HL-60 (cell line): ENCODE measurements at regions not wholly inside any gene's neighbourhood (a gene's known extent, or its start where the extent isn't known, plus 50 kb on each side); places are given as distances from the start of the nearest gene placed in this dataset.

Source experiments
- DNase-seq, 2 experiments: peaks; one replicate each; pipeline ENCODE4 v3.0.0-alpha.2; 2010 to 2020; ENCODE audit warnings: low read depth in 1 of 2, low spot score in 1 of 2
- H3K27ac ChIP-seq: fragments of 250-450 bp; sonication (Bioruptor Pico); replicated peaks from 2 replicates; pipeline ENCODE4 v1.5.1; 2020; ENCODE audit warnings: mild to moderate bottlenecking, moderate library complexity
- H3K27me3 ChIP-seq: fragments of 250-450 bp; sonication (Bioruptor Pico); 2 replicates; pipeline ENCODE4 v1.5.1; 2021; ENCODE audit warnings: mild to moderate bottlenecking, moderate library complexity; ENCODE audit not compliant: insufficient read depth, poor library complexity, severe bottlenecking
- H3K4me3 ChIP-seq: replicated peaks from 2 replicates; pipeline ENCODE4 v1.5.1; 2011; ENCODE audit warnings: mild to moderate bottlenecking, control low read depth, low read length; ENCODE audit not compliant: insufficient read depth
- GABPA ChIP-seq: IDR thresholded peaks from 2 replicates; pipeline ENCODE4 v1.6.1; 2012; ENCODE audit warnings: low read depth
- POLR2AphosphoS5 ChIP-seq: IDR thresholded peaks from 2 replicates; pipeline ENCODE4 v1.6.1; 2012; ENCODE audit warnings: low read depth
- SPI1 ChIP-seq: IDR thresholded peaks from 2 replicates; pipeline ENCODE4 v1.6.1; 2012; ENCODE audit warnings: low read depth, mild to moderate bottlenecking, borderline replicate concordance
- TF ChIP-seq, protein P1 (sequence below): IDR thresholded peaks from one replicate; pipeline ENCODE4 v1.5.1; 2011; ENCODE audit warnings: low read length, control low read depth, inconsistent platforms; ENCODE audit not compliant: insufficient read depth
- TF ChIP-seq, protein P2 (sequence below): IDR thresholded peaks from 2 replicates; pipeline ENCODE4 v1.6.1; 2012; ENCODE audit warnings: low read depth; ENCODE audit not compliant: insufficient replicate concordance

- H3K27me3 ChIP-seq, result no peaks in the 10 kb centered on the region
- no peak for TF ChIP-seq SPI1
- TF ChIP-seq GABPA, result no peak
- TF ChIP-seq, protein P1, sequence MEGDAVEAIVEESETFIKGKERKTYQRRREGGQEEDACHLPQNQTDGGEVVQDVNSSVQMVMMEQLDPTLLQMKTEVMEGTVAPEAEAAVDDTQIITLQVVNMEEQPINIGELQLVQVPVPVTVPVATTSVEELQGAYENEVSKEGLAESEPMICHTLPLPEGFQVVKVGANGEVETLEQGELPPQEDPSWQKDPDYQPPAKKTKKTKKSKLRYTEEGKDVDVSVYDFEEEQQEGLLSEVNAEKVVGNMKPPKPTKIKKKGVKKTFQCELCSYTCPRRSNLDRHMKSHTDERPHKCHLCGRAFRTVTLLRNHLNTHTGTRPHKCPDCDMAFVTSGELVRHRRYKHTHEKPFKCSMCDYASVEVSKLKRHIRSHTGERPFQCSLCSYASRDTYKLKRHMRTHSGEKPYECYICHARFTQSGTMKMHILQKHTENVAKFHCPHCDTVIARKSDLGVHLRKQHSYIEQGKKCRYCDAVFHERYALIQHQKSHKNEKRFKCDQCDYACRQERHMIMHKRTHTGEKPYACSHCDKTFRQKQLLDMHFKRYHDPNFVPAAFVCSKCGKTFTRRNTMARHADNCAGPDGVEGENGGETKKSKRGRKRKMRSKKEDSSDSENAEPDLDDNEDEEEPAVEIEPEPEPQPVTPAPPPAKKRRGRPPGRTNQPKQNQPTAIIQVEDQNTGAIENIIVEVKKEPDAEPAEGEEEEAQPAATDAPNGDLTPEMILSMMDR, result no peak
- TF ChIP-seq, protein P2, sequence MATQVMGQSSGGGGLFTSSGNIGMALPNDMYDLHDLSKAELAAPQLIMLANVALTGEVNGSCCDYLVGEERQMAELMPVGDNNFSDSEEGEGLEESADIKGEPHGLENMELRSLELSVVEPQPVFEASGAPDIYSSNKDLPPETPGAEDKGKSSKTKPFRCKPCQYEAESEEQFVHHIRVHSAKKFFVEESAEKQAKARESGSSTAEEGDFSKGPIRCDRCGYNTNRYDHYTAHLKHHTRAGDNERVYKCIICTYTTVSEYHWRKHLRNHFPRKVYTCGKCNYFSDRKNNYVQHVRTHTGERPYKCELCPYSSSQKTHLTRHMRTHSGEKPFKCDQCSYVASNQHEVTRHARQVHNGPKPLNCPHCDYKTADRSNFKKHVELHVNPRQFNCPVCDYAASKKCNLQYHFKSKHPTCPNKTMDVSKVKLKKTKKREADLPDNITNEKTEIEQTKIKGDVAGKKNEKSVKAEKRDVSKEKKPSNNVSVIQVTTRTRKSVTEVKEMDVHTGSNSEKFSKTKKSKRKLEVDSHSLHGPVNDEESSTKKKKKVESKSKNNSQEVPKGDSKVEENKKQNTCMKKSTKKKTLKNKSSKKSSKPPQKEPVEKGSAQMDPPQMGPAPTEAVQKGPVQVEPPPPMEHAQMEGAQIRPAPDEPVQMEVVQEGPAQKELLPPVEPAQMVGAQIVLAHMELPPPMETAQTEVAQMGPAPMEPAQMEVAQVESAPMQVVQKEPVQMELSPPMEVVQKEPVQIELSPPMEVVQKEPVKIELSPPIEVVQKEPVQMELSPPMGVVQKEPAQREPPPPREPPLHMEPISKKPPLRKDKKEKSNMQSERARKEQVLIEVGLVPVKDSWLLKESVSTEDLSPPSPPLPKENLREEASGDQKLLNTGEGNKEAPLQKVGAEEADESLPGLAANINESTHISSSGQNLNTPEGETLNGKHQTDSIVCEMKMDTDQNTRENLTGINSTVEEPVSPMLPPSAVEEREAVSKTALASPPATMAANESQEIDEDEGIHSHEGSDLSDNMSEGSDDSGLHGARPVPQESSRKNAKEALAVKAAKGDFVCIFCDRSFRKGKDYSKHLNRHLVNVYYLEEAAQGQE, result no peak
- TF ChIP-seq POLR2AphosphoS5, result no peak
- H3K27ac ChIP-seq, result no peak overlapping the region
- no peak overlapping the region for H3K4me3 ChIP-seq
- DNase-seq, result no peak
Measured at GRCh38 chr1:29506678-29507225, 270.4 kb downstream of the PTPRU start.

GRCh38 chr1:29505532-29506220 is 269.4 kb downstream of the PTPRU start:
- no peak overlapping the region for H3K4me3 ChIP-seq
- no peaks in the 10 kb centered on the region for H3K27me3 ChIP-seq
- TF ChIP-seq, protein P1, result no peak
- no peak for TF ChIP-seq SPI1
- no peak for TF ChIP-seq POLR2AphosphoS5
- no peak for TF ChIP-seq GABPA
- H3K27ac ChIP-seq, result no peak overlapping the region
- no peak for DNase-seq

GRCh38 chr1:29504709-29505410 is 268.5 kb downstream of the PTPRU start:
- DNase-seq, result no peak
- H3K27ac ChIP-seq, result no peak overlapping the region
- H3K27me3 ChIP-seq, result no peaks in the 10 kb centered on the region
- TF ChIP-seq, protein P2, result no peak
- TF ChIP-seq, protein P1, result no peak
- TF ChIP-seq SPI1 (no peak), POLR2AphosphoS5 (no peak), GABPA (no peak)
- H3K4me3 ChIP-seq, result no peak overlapping the region
